WTC11 (cell line): ENCODE measurements at regions not wholly inside any gene's neighbourhood (a gene's known extent, or its start where the extent isn't known, plus 50 kb on each side); places are given as distances from the start of the nearest gene placed in this dataset.

ENCODE experiments used
- ATAC-seq: fragments of 200-7000 bp; cut with Tn5 transposase; 2 replicates; pipeline ENCODE4 v1.10.0; 2021; ENCODE audit warnings: mild to moderate bottlenecking, moderate library complexity
- CTCF ChIA-PET: fragments of 300-600 bp; sonication (Branson Sonifier 250); formaldehyde crosslinking; loops from one replicate; lab custom pipeline; 2021; ENCODE audit warnings: antibody characterized with exemption; lab: Charles Lee
- POLR2A ChIA-PET: fragments of 350-600 bp; sonication (Branson Sonifier 250); formaldehyde crosslinking; loops from one replicate; lab custom pipeline; 2021; ENCODE audit warnings: antibody characterized with exemption; lab: Charles Lee
- DNase-seq: peaks from one replicate; pipeline ENCODE4 v3.0.0; 2021; ENCODE audit warnings: low spot score
- H3K27ac Mint-ChIP-seq: 2 replicates; pipeline ENCODE4 v1.8.0; 2021; ENCODE audit warnings: mixed read lengths
- H3K27me3 Mint-ChIP-seq: 2 replicates; pipeline ENCODE4 v1.8.0; 2021; ENCODE audit warnings: low read depth, mild to moderate bottlenecking, moderate library complexity, mixed read lengths
- H3K36me3 Mint-ChIP-seq: 2 replicates; pipeline ENCODE4 v1.8.0; 2021; ENCODE audit warnings: mixed read lengths
- H3K4me1 Mint-ChIP-seq: 2 replicates; pipeline ENCODE4 v1.8.0; 2022; ENCODE audit warnings: mixed read lengths
- H3K4me3 Mint-ChIP-seq: 2 replicates; pipeline ENCODE4 v1.8.0; 2021; ENCODE audit warnings: mild to moderate bottlenecking, moderate library complexity, mixed read lengths
- H3K9me3 Mint-ChIP-seq: 2 replicates; pipeline ENCODE4 v1.8.0; 2021; ENCODE audit warnings: mixed read lengths
- FOXK1 ChIP-seq: sonication (generic); formaldehyde crosslinking; IDR thresholded peaks from 2 replicates; pipeline ENCODE4 v1.8.0; 2022; ENCODE audit warnings: mild to moderate bottlenecking, moderate library complexity, missing genetic modification reagents
- HMGA2 ChIP-seq: fragments of 250-450 bp; sonication (Bioruptor Pico); IDR thresholded peaks from 2 replicates; pipeline ENCODE4 v1.4.0; 2021; ENCODE audit warnings: mild to moderate bottlenecking, moderate library complexity
- KAT7 ChIP-seq: sonication (generic); formaldehyde crosslinking; IDR thresholded peaks from 2 replicates; pipeline ENCODE4 v1.8.1; 2023; ENCODE audit warnings: missing genetic modification reagents, mild to moderate bottlenecking, borderline replicate concordance
- MYBL2 ChIP-seq: sonication (generic); formaldehyde crosslinking; IDR thresholded peaks from 2 replicates; pipeline ENCODE4 v1.8.1; 2023; ENCODE audit warnings: mild to moderate bottlenecking, moderate library complexity, missing genetic modification reagents
- NFE2L1 ChIP-seq: sonication (generic); formaldehyde crosslinking; IDR thresholded peaks from 2 replicates; pipeline ENCODE4 v1.8.1; 2023; ENCODE audit warnings: missing genetic modification reagents
- NR3C1 ChIP-seq: sonication (generic); formaldehyde crosslinking; conservative IDR thresholded peaks from 2 replicates; pipeline ENCODE4 v1.8.1; 2023; ENCODE audit warnings: low read depth, mild to moderate bottlenecking, missing genetic modification reagents
- PRDM15 ChIP-seq: sonication (generic); formaldehyde crosslinking; IDR thresholded peaks from 2 replicates; pipeline ENCODE4 v1.8.0; 2022; ENCODE audit warnings: missing genetic modification reagents
- TEAD4 ChIP-seq: sonication (generic); formaldehyde crosslinking; IDR thresholded peaks from 2 replicates; pipeline ENCODE4 v1.8.0; 2022; ENCODE audit warnings: mild to moderate bottlenecking, missing genetic modification reagents
- TP53 ChIP-seq: sonication (generic); formaldehyde crosslinking; IDR thresholded peaks from 2 replicates; pipeline ENCODE4 v1.8.1; 2023; ENCODE audit warnings: mild to moderate bottlenecking, missing genetic modification reagents
- USF2 ChIP-seq: sonication (generic); formaldehyde crosslinking; IDR thresholded peaks from 2 replicates; pipeline ENCODE4 v1.8.1; 2023; ENCODE audit warnings: mild to moderate bottlenecking, missing genetic modification reagents, moderate library complexity
- ZNF416 ChIP-seq: fragments of 250-450 bp; sonication (Bioruptor Pico); IDR thresholded peaks from 2 replicates; pipeline ENCODE4 v1.9.0; 2021; ENCODE audit warnings: mild to moderate bottlenecking, inconsistent platforms
- TF ChIP-seq, protein P1 (sequence below): fragments of 250-450 bp; sonication (Bioruptor Pico); conservative IDR thresholded peaks from 2 replicates; pipeline ENCODE4 v1.9.0; 2021; ENCODE audit warnings: mild to moderate bottlenecking
- TF ChIP-seq, protein P2 (sequence below): fragments of 200-600 bp; IDR thresholded peaks from 2 replicates; pipeline ENCODE4 v1.8.0; 2022; ENCODE audit warnings: antibody characterized with exemption
- TF ChIP-seq, protein P3 (sequence below): fragments of 250-450 bp; sonication (Bioruptor Pico); IDR thresholded peaks from 2 replicates; pipeline ENCODE4 v1.8.0; 2021; ENCODE audit warnings: mild to moderate bottlenecking

DNA sequence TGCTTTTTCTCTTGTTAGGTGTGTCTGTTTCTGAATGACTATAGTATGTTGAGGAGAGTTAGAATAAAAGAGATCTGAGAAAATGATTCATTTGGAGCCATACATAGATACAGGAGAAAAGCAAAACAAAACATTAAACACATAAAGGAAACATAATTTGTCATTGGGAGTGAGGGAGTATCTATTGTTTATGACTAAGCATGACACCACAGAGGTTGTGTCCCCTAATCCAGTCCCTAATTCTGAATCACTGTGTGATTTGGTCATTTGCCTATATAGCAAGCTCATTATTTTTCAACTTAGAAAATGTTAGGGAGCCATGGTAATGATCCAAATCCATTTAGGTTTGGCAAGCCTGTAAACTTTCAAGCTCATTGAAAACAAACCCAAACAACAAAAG, 132.3 kb upstream of the BMPER start (continued):
- TF ChIP-seq, protein P1, sequence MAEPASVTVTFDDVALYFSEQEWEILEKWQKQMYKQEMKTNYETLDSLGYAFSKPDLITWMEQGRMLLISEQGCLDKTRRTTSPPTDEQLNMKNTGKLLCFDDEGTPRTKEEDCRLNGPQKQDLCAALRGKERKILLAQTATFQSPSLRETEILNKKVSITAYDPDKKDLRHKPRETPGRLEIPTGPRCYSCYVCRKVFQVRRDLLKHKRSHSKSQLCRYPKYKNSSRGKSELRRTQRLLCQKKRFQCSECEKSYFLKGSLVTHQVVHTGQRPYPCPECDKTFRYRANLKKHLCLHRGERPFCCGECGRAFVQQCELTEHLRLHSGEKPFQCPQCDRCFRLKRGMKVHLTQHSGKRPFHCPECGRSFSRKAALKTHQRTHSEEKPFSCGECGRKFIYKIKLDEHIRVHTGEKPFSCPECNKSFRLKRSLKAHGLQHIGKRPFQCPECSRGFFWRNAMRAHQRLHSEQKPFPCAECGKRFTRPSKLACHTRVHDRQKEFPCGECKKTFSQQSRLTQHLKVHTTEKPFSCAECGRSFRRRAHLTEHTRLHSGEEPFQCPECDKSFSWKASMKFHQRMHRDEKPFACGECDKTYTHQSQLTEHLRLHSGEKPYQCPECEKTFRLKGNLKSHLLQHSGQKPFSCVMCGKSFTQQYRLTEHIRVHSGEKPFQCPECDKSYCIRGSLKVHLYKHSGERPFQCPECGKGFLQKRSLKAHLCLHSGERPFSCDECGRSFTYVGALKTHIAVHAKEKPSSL (CRISPR knock-in tag), result no peak
- TF ChIP-seq KAT7 (CRISPR knock-in tag) (no peak), USF2 (CRISPR knock-in tag) (no peak), ZNF416 (CRISPR knock-in tag) (no peak)
- TF ChIP-seq, protein P2, sequence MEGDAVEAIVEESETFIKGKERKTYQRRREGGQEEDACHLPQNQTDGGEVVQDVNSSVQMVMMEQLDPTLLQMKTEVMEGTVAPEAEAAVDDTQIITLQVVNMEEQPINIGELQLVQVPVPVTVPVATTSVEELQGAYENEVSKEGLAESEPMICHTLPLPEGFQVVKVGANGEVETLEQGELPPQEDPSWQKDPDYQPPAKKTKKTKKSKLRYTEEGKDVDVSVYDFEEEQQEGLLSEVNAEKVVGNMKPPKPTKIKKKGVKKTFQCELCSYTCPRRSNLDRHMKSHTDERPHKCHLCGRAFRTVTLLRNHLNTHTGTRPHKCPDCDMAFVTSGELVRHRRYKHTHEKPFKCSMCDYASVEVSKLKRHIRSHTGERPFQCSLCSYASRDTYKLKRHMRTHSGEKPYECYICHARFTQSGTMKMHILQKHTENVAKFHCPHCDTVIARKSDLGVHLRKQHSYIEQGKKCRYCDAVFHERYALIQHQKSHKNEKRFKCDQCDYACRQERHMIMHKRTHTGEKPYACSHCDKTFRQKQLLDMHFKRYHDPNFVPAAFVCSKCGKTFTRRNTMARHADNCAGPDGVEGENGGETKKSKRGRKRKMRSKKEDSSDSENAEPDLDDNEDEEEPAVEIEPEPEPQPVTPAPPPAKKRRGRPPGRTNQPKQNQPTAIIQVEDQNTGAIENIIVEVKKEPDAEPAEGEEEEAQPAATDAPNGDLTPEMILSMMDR, result no peak
- TF ChIP-seq, all 79 proteins: peak for 0

- Mint-ChIP-seq H3K27ac (no peak overlapping the region), H3K4me1 (peaks cover 10% of the 10 kb centered on the region), H3K9me3 (no peaks in the 10 kb centered on the region), H3K27me3 (no peaks in the 10 kb centered on the region), H3K36me3 (peaks cover 6% of the 10 kb centered on the region; the same call in 1 of the 2 replicates), H3K4me3 (no peak overlapping the region)
- ChIA-PET CTCF (no interaction called here), POLR2A (no interaction called here)
- ATAC-seq (no peak), DNase-seq (no peak)
- TF ChIP-seq, protein P3, sequence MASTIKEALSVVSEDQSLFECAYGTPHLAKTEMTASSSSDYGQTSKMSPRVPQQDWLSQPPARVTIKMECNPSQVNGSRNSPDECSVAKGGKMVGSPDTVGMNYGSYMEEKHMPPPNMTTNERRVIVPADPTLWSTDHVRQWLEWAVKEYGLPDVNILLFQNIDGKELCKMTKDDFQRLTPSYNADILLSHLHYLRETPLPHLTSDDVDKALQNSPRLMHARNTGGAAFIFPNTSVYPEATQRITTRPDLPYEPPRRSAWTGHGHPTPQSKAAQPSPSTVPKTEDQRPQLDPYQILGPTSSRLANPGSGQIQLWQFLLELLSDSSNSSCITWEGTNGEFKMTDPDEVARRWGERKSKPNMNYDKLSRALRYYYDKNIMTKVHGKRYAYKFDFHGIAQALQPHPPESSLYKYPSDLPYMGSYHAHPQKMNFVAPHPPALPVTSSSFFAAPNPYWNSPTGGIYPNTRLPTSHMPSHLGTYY, result no peak
- TF ChIP-seq HMGA2 (CRISPR knock-in tag) (no peak), NR3C1 (CRISPR knock-in tag) (no peak), NFE2L1 (CRISPR knock-in tag) (no peak)
Measured at GRCh38 chr7:33774762-33775523, 130.4 kb upstream of the BMPER start.

DNA sequence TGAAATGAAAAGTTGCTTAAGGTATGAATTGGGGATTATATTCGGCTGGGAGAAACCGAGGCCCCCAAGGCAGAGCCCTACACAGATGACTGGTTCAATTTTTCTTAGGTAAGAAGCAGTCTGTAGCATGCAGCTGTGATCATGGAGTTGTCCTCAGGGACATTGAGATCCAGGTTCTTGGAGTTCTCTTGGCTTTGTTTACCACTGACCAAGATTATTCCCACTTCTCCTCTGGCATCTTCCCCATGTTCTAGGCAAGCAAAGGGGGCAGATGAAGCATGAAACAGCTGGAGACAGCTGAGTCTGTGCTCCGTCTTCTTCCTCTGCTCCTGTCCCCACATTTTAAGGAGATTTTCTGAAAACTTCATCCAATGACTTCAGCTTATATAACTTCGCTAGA, 129.5 kb upstream of the BMPER start:
- POLR2A ChIA-PET, result interaction anchor here (0.6 kb wide), 1 partner anchor 15 kb away, joined by 3 read pairs; no protein-coding TSS in a partner anchor
- TF ChIP-seq FOXK1 (CRISPR knock-in tag) (no peak), MYBL2 (no peak), TEAD4 (no peak), TP53 (no peak), PRDM15 (no peak), HMGA2 (CRISPR knock-in tag) (no peak)
- CTCF ChIA-PET, result interaction anchor here (1.1 to 1.8 kb wide), 2 partner anchors 120 to 157 kb away, joined by 3 to 5 read pairs; no protein-coding TSS in a partner anchor
- ATAC-seq, result no peak
- no peak for DNase-seq
- Mint-ChIP-seq H3K27me3 (no peaks in the 10 kb centered on the region), H3K4me3 (no peak overlapping the region), H3K36me3 (peaks cover 6% of the 10 kb centered on the region; the same call in 1 of the 2 replicates), H3K4me1 (peaks cover 12% of the 10 kb centered on the region), H3K9me3 (no peaks in the 10 kb centered on the region), H3K27ac (no peak overlapping the region)
